Stimulated activated CD8-positive, alpha-beta memory T cell treated with anti-CD3 and anti-CD28 coated beads, Interleukin-12 subunit alpha, Interleukin-12 subunit beta, amount 100 ng/mL, for 1 hour (primary cell): ENCODE measurements at regions not wholly inside any gene's neighbourhood (a gene's known extent, or its start where the extent isn't known, plus 50 kb on each side); places are given as distances from the start of the nearest gene placed in this dataset.

Experiments used
- DNase-seq: peaks from one replicate; pipeline ENCODE4 v3.0.0-alpha.2; 2020; ENCODE audit warnings: low read depth

GRCh38 chr2:240227538-240228428, 87.3 kb upstream of the OTOS start:
- DNase-seq, result no peak

GRCh38 chr2:240229005-240229404, 88.5 kb upstream of the OTOS start:
- no peak for DNase-seq

GRCh38 chr2:240229603-240230235, 89.3 kb upstream of the OTOS start:
- no peak for DNase-seq

GRCh38 chr2:240230291-240230931, 90.0 kb upstream of the OTOS start:
- DNase-seq, result no peak

- no peak for DNase-seq
Measured at GRCh38 chr2:240231838-240232244, 91.4 kb upstream of the OTOS start.

GRCh38 chr2:240232264-240232915, 91.9 kb upstream of the OTOS start:
- no peak for DNase-seq

- DNase-seq, result peak; percentile 51
Measured at GRCh38 chr2:240232961-240233884, 92.8 kb upstream of the OTOS start.

- DNase-seq, result no peak
Measured at GRCh38 chr2:240233885-240234502, 93.5 kb upstream of the OTOS start.

GRCh38 chr2:240234503-240234951, 94.1 kb upstream of the OTOS start:
- no peak for DNase-seq

GRCh38 chr2:240235149-240235803, 94.8 kb upstream of the OTOS start:
- DNase-seq, result no peak

GRCh38 chr2:240235811-240236210, 95.4 kb upstream of the OTOS start:
- DNase-seq, result no peak

- DNase-seq, result no peak
Measured at GRCh38 chr2:240236217-240237111, 96.0 kb upstream of the OTOS start.

- DNase-seq, result no peak
Measured at GRCh38 chr2:240237609-240238174, 97.2 kb upstream of the OTOS start.

- DNase-seq, result no peak
Measured at GRCh38 chr2:240238201-240238600, 97.7 kb upstream of the OTOS start.

- no peak for DNase-seq
Measured at GRCh38 chr2:240238786-240239185, 98.3 kb upstream of the OTOS start.

- DNase-seq, result no peak
Measured at GRCh38 chr2:240239325-240239724, 98.9 kb upstream of the OTOS start.

GRCh38 chr2:240240017-240240734, 99.7 kb upstream of the OTOS start:
- DNase-seq, result no peak

- no peak for DNase-seq
Measured at GRCh38 chr2:240240781-240241180, 100.3 kb upstream of the OTOS start.
